DOHH2 (cell line): ENCODE measurements at regions not wholly inside any gene's neighbourhood (a gene's known extent, or its start where the extent isn't known, plus 50 kb on each side); places are given as distances from the start of the nearest gene placed in this dataset.

Source experiments
- H3F3A ChIP-seq: fragments of 200-600 bp; sonication (generic), shearing (Covaris generic); 2 replicates; pipeline ENCODE4 v1.6.0; 2016; ENCODE audit warnings: antibody characterized with exemption, mild to moderate bottlenecking; ENCODE audit not compliant: control insufficient read depth, insufficient read depth
- H3K27ac ChIP-seq: fragments of 200-600 bp; sonication (generic); 2 replicates; pipeline ENCODE4 v1.5.1; 2014; ENCODE audit warnings: low read depth, mild to moderate bottlenecking, low read length, moderate library complexity
- H3K27me3 ChIP-seq: fragments of 200-600 bp; sonication (generic); 2 replicates; pipeline ENCODE4 v1.6.1; 2014; ENCODE audit warnings: mild to moderate bottlenecking, low read length, mixed read lengths; ENCODE audit not compliant: control insufficient read depth
- H3K36me3 ChIP-seq: fragments of 200-600 bp; sonication (generic); 2 replicates; pipeline ENCODE4 v1.6.1; 2014; ENCODE audit warnings: mild to moderate bottlenecking, low read length, moderate library complexity, mixed read lengths; ENCODE audit not compliant: control insufficient read depth
- H3K4me1 ChIP-seq: fragments of 200-600 bp; sonication (generic); 2 replicates; pipeline ENCODE4 v1.6.1; 2014; ENCODE audit warnings: mild to moderate bottlenecking, low read length, mixed read lengths; ENCODE audit not compliant: control insufficient read depth
- H3K4me2 ChIP-seq: fragments of 200-600 bp; sonication (generic); 2 replicates; pipeline ENCODE4 v1.6.0; 2014; ENCODE audit warnings: mild to moderate bottlenecking, low read length, moderate library complexity
- H3K4me3 ChIP-seq: fragments of 200-600 bp; sonication (generic); 2 replicates; pipeline ENCODE4 v1.5.1; 2014; ENCODE audit warnings: mild to moderate bottlenecking, low read length, mixed read lengths
- H3K79me2 ChIP-seq: fragments of 200-600 bp; sonication (generic); 2 replicates; pipeline ENCODE4 v1.6.1; 2014; ENCODE audit warnings: mild to moderate bottlenecking, low read length, mixed read lengths; ENCODE audit not compliant: control insufficient read depth
- H3K9me2 ChIP-seq: fragments of 200-600 bp; sonication (generic); replicated peaks from 2 replicates; pipeline ENCODE4 v1.6.1; 2014; ENCODE audit warnings: mild to moderate bottlenecking, low read length, mixed read lengths; ENCODE audit not compliant: control insufficient read depth
- H3K9me3 ChIP-seq: fragments of 200-600 bp; sonication (generic); 2 replicates; pipeline ENCODE4 v1.6.1; 2014; ENCODE audit warnings: antibody characterized with exemption, low read length, mixed read lengths; ENCODE audit not compliant: control insufficient read depth, insufficient read depth
- H4K20me1 ChIP-seq: fragments of 200-600 bp; sonication (generic); 2 replicates; pipeline ENCODE4 v1.6.0; 2014; ENCODE audit warnings: low read depth, mild to moderate bottlenecking, antibody characterized with exemption, low read length, moderate library complexity; ENCODE audit not compliant: control insufficient read depth, insufficient read depth
- EZH2phosphoT487 ChIP-seq: fragments of 200-600 bp; sonication (generic); IDR thresholded peaks from 2 replicates; pipeline ENCODE4 v1.6.1; 2017; ENCODE audit warnings: borderline replicate concordance, mild to moderate bottlenecking, antibody characterized with exemption, low read length, moderate library complexity, mixed read lengths
- TF ChIP-seq, protein P1 (sequence below): fragments of 200-600 bp; sonication (generic); IDR thresholded peaks from one replicate; pipeline ENCODE4 v1.5.1; 2014; ENCODE audit warnings: antibody characterized with exemption, mild to moderate bottlenecking, low read depth, low read length; ENCODE audit not compliant: poor library complexity, severe bottlenecking

DNA sequence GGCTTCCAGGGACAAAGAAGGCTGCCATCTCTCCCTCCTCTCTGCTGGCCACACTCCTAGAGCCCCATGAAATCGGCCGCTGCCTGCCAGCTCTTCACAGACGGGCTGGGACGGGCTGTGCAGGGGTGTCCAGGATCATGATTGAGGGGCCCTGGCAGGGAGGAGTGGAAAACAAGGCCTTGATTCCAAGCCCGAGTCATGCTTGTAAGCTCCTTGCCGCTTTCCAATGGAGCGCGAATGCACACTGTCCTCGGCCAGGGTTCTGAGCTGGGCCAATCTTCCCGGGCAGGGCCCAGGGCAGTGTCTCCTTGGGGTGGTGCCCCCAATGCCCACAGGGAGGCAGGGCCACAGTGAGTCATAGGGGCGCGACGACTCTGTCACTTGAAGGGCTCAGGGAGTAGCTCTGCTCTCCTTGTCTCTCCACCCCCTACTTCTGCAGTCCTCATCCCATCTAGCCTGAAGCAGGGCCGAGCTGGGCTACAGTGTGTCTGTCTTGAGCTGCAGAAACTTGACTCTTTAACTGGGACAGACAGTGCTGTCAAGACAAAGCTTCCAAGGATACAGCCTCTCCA lies 186.2 kb upstream of the SVIL start:
- Histone ChIP-seq H3K4me3 (no peak overlapping the region), H3K27ac (no peak overlapping the region), H3F3A (no peaks in the 10 kb centered on the region), H3K9me2 (no peaks in the 10 kb centered on the region), H3K4me2 (no peak overlapping the region), H4K20me1 (no peaks in the 10 kb centered on the region), H3K4me1 (no peaks in the 10 kb centered on the region), H3K79me2 (no peaks in the 10 kb centered on the region), H3K36me3 (no peaks in the 10 kb centered on the region), H3K9me3 (no peaks in the 10 kb centered on the region), H3K27me3 (no peaks in the 10 kb centered on the region)
- TF ChIP-seq EZH2phosphoT487, result no peak
- TF ChIP-seq, protein P1, sequence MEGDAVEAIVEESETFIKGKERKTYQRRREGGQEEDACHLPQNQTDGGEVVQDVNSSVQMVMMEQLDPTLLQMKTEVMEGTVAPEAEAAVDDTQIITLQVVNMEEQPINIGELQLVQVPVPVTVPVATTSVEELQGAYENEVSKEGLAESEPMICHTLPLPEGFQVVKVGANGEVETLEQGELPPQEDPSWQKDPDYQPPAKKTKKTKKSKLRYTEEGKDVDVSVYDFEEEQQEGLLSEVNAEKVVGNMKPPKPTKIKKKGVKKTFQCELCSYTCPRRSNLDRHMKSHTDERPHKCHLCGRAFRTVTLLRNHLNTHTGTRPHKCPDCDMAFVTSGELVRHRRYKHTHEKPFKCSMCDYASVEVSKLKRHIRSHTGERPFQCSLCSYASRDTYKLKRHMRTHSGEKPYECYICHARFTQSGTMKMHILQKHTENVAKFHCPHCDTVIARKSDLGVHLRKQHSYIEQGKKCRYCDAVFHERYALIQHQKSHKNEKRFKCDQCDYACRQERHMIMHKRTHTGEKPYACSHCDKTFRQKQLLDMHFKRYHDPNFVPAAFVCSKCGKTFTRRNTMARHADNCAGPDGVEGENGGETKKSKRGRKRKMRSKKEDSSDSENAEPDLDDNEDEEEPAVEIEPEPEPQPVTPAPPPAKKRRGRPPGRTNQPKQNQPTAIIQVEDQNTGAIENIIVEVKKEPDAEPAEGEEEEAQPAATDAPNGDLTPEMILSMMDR, result no peak

GRCh38 chr10:29816801-29817558 lies 182.2 kb upstream of the SVIL start:
- Histone ChIP-seq H3K79me2 (no peaks in the 10 kb centered on the region), H4K20me1 (no peaks in the 10 kb centered on the region), H3K27me3 (no peaks in the 10 kb centered on the region), H3K4me1 (no peaks in the 10 kb centered on the region), H3K4me2 (no peak overlapping the region), H3K4me3 (no peak overlapping the region), H3K36me3 (no peaks in the 10 kb centered on the region), H3K27ac (no peak overlapping the region), H3F3A (no peaks in the 10 kb centered on the region), H3K9me3 (no peaks in the 10 kb centered on the region), H3K9me2 (no peaks in the 10 kb centered on the region)
- TF ChIP-seq EZH2phosphoT487, result no peak
- TF ChIP-seq, protein P1, result no peak

DNA sequence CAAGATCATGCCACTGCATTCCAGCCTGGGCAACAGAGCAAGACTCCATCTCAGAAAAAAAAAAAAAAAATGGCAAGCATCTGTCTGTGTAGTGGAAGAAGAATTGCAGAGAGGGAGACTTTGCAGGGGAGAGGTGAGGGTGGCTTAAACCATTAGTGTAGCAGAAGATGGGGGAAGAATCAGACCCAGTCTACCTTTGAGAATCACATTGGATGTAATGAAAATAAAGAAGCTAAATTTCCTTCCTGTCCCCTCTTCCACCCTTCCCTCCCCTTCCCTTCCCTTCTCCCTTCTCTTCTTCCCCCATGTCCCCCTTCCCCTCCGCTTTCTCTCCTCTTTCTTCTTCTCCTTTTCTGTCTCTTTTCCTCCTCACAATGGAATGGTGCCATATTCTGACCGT lies 180.8 kb upstream of the SVIL start:
- no peaks in the 10 kb centered on the region for H3K4me1 ChIP-seq
- no peaks in the 10 kb centered on the region for H3K9me3 ChIP-seq
- no peaks in the 10 kb centered on the region for H3K79me2 ChIP-seq
- H4K20me1 ChIP-seq, result no peaks in the 10 kb centered on the region
- no peaks in the 10 kb centered on the region for H3K9me2 ChIP-seq
- no peak overlapping the region for H3K27ac ChIP-seq
- no peaks in the 10 kb centered on the region for H3K27me3 ChIP-seq
- H3K36me3 ChIP-seq, result no peaks in the 10 kb centered on the region
- TF ChIP-seq EZH2phosphoT487, result no peak
- no peaks in the 10 kb centered on the region for H3F3A ChIP-seq
- H3K4me3 ChIP-seq, result no peak overlapping the region
- no peak overlapping the region for H3K4me2 ChIP-seq

DNA sequence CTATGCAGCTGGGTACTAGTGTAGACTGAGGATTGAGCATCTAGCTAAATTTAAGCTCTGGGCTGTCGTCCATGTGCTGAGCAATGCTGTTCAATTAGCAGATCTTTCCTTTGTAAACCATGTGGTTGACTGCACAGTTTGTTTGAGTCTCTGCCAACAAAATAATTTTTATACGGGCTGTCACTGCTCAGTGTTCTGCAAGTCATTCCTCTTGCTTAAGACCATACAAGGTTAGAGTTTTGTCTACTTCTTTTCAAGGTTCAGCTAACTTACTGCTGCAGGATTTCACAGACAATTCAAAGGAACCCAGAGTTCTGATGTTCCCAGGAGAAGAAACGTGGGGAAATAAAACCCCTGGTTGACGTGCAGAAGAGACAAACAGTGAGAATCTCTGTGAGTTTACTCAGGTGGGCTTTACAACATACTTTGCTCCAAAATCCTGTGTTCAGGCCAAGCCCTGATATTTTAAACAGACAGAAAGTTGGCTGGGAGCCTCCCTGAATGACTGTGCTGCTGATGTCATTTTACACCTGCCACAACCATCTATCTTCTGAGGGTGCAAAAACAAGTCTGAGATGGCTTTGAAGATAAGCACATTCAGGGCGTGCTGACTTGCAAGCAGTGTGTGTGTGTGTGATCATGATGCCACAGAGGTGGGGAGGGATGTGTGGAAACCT lies 177.1 kb upstream of the SVIL start:
- Histone ChIP-seq H3K79me2 (no peaks in the 10 kb centered on the region), H3K27me3 (no peaks in the 10 kb centered on the region), H3K9me2 (no peaks in the 10 kb centered on the region), H3K4me1 (no peaks in the 10 kb centered on the region), H4K20me1 (no peaks in the 10 kb centered on the region), H3K36me3 (no peaks in the 10 kb centered on the region), H3K9me3 (no peaks in the 10 kb centered on the region), H3K4me2 (no peak overlapping the region), H3F3A (no peaks in the 10 kb centered on the region), H3K27ac (no peak overlapping the region), H3K4me3 (no peak overlapping the region)
- TF ChIP-seq, protein P1, result no peak
- no peak for TF ChIP-seq EZH2phosphoT487
